ENCODE measurements at regions not wholly inside any gene's neighbourhood (a gene's known extent, or its start where the extent isn't known, plus 50 kb on each side); places are given as distances from the start of the nearest gene placed in this dataset.

DNA sequence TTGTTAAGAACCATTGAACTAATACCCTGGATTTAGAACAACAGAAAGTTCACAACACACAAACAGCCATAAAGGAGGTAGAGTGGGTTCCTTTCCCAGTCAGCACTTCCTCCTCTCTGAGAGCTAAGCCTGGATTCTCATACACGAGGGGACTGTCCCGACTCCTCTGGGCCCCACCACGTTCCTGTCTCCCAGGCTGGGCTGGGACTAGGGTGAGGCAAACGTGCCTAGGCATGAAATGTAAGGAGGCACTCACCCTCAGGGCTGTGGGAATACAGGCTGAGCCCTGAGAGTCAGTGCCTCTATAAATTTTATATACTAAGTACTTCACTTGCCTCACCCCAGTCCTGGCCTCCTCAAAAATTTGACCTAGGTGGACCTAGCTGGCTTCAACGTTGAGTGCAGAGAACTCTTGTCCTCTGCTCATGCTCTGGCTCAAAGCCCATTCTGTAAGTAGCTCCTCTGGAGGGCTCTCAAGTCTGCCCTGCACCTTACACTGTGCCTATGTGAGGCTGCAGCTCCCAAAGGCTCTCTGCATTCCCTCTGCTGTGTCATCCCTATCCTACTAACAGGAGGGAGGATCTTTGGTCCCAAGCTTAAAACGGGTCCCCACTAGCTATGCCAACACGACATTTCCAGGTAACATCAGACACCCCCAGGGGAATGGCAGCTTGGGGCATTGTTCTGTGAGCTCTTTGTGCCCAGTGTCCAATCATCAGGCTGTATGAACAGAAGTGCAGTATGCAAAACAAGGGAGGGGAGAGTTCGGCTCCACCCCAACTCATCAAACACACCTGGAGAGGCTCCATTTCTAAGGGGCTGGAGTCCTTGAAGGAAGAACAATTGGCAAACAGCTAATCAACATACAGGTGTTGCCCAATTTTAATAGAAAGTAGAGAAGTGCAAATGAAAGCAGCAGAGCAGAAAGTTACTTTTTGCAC lies 233.2 kb downstream of the RPLP1 start:
- H3K36me3 ChIP-seq = no peaks in the 10 kb centered on the region
- H3K27me3 ChIP-seq = no peaks in the 10 kb centered on the region
- no peak overlapping the region for H3K27ac ChIP-seq
- TF ChIP-seq POLR2A (IDR thresholded peaks at IDR 0.05) (no peak), POLR2AphosphoS5 (IDR thresholded peaks at IDR 0.05) (no peak)
- TF ChIP-seq, protein P1, sequence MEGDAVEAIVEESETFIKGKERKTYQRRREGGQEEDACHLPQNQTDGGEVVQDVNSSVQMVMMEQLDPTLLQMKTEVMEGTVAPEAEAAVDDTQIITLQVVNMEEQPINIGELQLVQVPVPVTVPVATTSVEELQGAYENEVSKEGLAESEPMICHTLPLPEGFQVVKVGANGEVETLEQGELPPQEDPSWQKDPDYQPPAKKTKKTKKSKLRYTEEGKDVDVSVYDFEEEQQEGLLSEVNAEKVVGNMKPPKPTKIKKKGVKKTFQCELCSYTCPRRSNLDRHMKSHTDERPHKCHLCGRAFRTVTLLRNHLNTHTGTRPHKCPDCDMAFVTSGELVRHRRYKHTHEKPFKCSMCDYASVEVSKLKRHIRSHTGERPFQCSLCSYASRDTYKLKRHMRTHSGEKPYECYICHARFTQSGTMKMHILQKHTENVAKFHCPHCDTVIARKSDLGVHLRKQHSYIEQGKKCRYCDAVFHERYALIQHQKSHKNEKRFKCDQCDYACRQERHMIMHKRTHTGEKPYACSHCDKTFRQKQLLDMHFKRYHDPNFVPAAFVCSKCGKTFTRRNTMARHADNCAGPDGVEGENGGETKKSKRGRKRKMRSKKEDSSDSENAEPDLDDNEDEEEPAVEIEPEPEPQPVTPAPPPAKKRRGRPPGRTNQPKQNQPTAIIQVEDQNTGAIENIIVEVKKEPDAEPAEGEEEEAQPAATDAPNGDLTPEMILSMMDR (IDR thresholded peaks at IDR 0.05) = no peak
- H3K9me3 ChIP-seq = peaks cover 19 to 34% of the 10 kb centered on the region in 2 donors
- intact Hi-C loops (cut with DNase I; ENCODE audit: low total_unique reads) = no loop called here
- H3K4me1 ChIP-seq = no peaks in the 10 kb centered on the region
- no peak overlapping the region for H3K4me3 ChIP-seq
- no peak for DNase-seq (ENCODE audit: low spot score in 2 of 2)

DNA sequence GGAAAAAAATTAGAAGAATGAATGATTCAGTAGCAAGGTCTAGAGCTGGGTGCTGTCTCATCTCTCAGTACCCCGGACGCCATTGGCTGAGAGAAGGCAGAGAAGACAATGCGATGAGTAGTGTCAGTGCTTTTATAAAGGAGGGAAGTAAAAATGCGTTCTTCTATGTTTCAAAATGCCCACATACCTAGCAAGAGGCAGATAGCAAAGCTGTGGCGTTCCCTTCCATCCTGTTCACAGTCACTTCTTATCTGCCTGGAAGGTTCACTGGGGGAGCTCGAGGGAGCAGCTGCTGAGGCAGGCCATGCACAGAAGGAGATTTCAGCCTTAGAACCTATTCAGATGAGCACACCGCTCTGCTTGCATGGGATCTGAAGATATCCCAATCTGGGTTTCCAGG lies 234.0 kb downstream of the RPLP1 start:
- no peak overlapping the region for H3K27ac ChIP-seq
- no peaks in the 10 kb centered on the region for H3K36me3 ChIP-seq
- DNase-seq (ENCODE audit: low spot score in 2 of 2) = no peak
- TF ChIP-seq POLR2AphosphoS5 (IDR thresholded peaks at IDR 0.05) (no peak), POLR2A (IDR thresholded peaks at IDR 0.05) (no peak)
- TF ChIP-seq, protein P1 (IDR thresholded peaks at IDR 0.05) = no peak
- no peaks in the 10 kb centered on the region for H3K4me1 ChIP-seq
- no peak overlapping the region for H3K4me3 ChIP-seq
- intact Hi-C loops (cut with DNase I; ENCODE audit: low total_unique reads) = no loop called here
- peaks cover 19 to 34% of the 10 kb centered on the region in 2 donors for H3K9me3 ChIP-seq
- no peaks in the 10 kb centered on the region for H3K27me3 ChIP-seq

DNA sequence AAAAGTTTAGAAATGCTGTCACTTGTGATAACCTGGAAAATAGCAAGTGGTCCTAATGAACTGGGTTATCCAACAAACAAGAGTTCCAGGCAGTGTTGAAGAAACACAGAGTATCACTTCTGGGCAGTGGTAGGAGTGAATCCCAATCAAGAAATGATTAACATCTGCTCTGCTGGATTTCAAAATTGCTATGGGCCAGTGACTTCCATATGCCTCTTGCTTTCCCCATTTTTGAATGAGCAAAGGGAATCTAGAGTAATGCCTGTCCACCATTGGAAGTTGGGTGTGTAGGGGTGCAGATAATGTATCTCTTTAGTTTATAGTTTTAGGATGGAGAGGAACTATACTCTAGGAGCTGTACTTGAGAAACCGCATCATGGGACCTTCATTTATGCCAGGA lies 236.5 kb downstream of the RPLP1 start:
- Histone ChIP-seq H3K9me3 (peaks cover 13 to 20% of the 10 kb centered on the region in 2 donors), H3K27me3 (no peaks in the 10 kb centered on the region), H3K27ac (no peak overlapping the region), H3K4me3 (no peak overlapping the region), H3K4me1 (no peaks in the 10 kb centered on the region), H3K36me3 (no peaks in the 10 kb centered on the region)
- TF ChIP-seq, protein P1 (IDR thresholded peaks at IDR 0.05) = no peak
- TF ChIP-seq POLR2AphosphoS5 (IDR thresholded peaks at IDR 0.05) (no peak), POLR2A (IDR thresholded peaks at IDR 0.05) (no peak)
- intact Hi-C loops (cut with DNase I; ENCODE audit: low total_unique reads) = no loop called here
- no peak for DNase-seq (ENCODE audit: low spot score in 2 of 2)

DNA sequence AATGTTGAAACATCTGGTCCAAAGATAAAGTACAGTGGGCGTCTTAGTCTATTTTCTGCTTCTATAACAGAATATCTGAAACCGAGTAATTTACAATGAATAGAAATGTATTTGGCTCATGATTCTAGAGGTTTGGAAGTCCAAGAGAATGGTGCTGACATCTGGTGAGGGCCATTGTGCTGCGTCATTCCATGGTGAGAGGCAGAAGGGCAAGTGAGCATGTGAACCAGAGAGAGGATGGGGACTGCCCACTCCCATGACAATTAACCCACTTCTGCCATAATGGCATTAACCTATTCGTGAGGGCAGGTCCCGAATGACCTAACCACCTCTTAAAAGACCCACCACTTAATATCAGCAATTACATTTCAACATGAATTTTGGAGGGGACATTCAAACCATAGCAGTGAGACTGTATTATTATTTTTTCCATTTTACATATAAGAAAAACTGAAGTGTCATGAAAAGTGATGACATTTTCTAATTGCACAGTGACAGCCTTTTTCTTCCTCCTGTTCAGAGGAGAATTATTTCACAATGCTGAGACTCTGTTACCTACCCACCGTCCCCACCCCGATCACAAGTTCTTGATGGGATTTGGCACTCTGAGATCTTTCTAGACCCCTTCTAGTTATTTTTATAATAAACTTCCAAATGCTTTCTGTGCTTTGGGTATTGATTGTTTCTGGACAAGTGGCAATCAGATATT lies 238.8 kb downstream of the RPLP1 start:
- H3K27me3 ChIP-seq = no peaks in the 10 kb centered on the region
- no peak overlapping the region for H3K4me3 ChIP-seq
- TF ChIP-seq POLR2A (IDR thresholded peaks at IDR 0.05) (no peak), POLR2AphosphoS5 (IDR thresholded peaks at IDR 0.05) (no peak)
- TF ChIP-seq, protein P1 (IDR thresholded peaks at IDR 0.05) = no peak
- H3K27ac ChIP-seq = no peak overlapping the region
- no peak for DNase-seq (ENCODE audit: low spot score in 2 of 2)
- intact Hi-C loops (cut with DNase I; ENCODE audit: low total_unique reads) = no loop called here
- H3K4me1 ChIP-seq = no peaks in the 10 kb centered on the region
- H3K36me3 ChIP-seq = no peaks in the 10 kb centered on the region
- peaks cover 13 to 20% of the 10 kb centered on the region in 2 donors for H3K9me3 ChIP-seq

DNA sequence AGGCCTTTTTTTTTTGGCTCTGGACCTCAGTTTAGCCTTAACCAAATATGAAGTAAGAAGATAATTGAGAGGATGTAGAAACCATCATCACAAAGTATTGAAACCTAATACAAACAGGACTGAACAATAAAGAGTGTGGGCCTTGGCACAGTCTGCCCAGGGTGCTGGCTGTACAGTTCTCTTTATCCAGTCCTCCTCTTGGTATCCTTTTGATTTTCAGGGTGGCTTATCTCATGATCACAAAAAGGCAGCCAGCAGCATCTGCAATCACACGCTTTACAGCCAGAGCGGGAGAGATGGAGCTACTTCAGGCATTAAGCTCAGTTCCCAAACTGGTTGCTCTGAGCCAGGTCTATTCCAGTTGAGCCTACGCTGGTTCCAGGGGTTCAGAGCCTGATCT lies 239.7 kb downstream of the RPLP1 start:
- H3K27ac ChIP-seq = no peak overlapping the region
- H3K9me3 ChIP-seq = peaks cover 13 to 20% of the 10 kb centered on the region in 2 donors
- no peaks in the 10 kb centered on the region for H3K36me3 ChIP-seq
- intact Hi-C loops (cut with DNase I; ENCODE audit: low total_unique reads) = no loop called here
- H3K27me3 ChIP-seq = no peaks in the 10 kb centered on the region
- no peak for TF ChIP-seq POLR2A (IDR thresholded peaks at IDR 0.05)
- TF ChIP-seq, protein P1 (IDR thresholded peaks at IDR 0.05) = no peak
- no peak for TF ChIP-seq POLR2AphosphoS5 (IDR thresholded peaks at IDR 0.05)
- DNase-seq (ENCODE audit: low spot score in 2 of 2) = no peak
- no peaks in the 10 kb centered on the region for H3K4me1 ChIP-seq
- H3K4me3 ChIP-seq = no peak overlapping the region
